ENCODE measurements at regions not wholly inside any gene's neighbourhood (a gene's known extent, or its start where the extent isn't known, plus 50 kb on each side); places are given as distances from the start of the nearest gene placed in this dataset.

DNA sequence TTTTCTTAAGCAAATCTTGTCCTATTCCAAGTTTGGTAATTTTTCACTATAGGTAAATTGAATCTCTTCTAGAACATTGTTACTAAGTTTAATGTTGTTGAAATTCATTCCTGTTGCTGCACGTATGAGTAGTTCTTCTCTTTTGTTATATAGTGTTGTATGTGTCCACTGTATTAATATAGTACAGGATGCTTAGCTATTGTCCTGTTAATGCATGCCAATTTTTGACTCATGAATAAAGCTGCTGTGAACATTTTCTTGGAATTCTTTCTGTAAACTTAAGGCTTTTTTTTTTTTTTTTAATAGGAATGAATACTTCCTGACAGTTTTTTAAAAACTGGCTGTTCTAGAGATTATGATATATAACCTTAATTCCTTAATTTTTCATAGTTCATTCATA is 326.9 kb downstream of the SLC4A3 start:
- no peak for DNase-seq (ENCODE audit: low read depth, low spot score)
- in situ Hi-C loops (cut with HindIII; ENCODE audit: low pct_unique_long_range_greater_than_20kb, low sequenced_read_pairs) = no loop called here

DNA sequence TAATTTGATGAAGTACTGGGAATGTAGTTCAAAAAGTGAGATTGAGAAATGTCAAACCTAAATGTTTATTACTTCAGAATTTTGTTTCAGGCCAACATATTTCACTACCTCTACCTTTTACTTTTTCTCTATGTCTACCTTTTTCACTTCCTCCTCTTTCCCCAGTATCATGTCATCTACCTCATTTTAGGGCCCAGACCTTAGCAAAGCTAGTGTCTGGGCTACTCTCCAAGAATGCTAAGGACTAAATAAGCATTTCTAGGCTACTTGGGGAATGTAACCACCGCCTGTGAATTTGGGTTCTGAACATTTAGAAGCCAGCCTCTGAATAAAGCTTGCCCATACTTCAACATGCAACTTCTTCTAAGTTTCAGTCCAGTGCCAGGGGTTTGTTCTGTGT is 330.4 kb downstream of the SLC4A3 start:
- no peak for DNase-seq (ENCODE audit: low read depth, low spot score)
- in situ Hi-C loops (cut with HindIII; ENCODE audit: low pct_unique_long_range_greater_than_20kb, low sequenced_read_pairs) = no loop called here

DNA sequence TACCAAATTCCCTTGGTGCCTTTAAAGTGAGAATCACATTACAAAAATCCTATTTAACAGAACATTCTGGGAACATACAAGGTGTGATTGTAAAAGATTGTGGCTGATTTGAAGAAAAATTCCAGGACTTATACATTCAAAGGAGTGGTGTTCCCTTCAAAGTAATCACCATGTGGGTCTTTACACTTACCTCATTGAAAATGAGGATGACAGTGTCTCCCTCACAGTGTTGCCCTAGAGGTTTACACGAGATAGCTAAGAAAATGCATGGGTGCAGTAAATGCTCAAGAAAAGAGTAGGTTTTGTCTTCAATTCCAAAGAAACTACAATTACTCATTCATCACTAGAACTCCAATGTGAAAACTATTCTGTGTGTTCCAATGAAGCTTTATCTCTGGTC is 331.5 kb downstream of the SLC4A3 start:
- DNase-seq (ENCODE audit: low read depth, low spot score) = peak; percentile 84
- in situ Hi-C loops (cut with HindIII; ENCODE audit: low pct_unique_long_range_greater_than_20kb, low sequenced_read_pairs) = no loop called here

DNA sequence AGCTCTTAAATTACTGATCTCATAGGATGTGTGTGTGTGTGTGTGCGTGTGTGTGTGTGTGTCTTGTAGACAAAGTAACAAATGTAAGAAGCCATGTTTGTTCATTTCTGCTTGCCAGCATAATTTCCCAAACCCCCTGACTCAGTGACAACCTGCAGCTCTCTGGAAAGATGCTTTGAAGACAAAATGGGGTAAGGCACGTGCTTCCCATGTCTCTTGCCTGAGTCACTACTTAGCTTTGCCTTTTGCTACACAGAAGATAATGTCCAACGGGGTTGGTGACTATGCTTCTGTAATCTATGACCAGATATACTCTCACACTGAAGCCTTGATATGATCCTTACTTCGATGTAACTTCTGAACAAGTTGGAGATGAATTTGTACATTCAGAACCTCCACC is 332.0 kb downstream of the SLC4A3 start:
- no peak for DNase-seq (ENCODE audit: low read depth, low spot score)

DNA sequence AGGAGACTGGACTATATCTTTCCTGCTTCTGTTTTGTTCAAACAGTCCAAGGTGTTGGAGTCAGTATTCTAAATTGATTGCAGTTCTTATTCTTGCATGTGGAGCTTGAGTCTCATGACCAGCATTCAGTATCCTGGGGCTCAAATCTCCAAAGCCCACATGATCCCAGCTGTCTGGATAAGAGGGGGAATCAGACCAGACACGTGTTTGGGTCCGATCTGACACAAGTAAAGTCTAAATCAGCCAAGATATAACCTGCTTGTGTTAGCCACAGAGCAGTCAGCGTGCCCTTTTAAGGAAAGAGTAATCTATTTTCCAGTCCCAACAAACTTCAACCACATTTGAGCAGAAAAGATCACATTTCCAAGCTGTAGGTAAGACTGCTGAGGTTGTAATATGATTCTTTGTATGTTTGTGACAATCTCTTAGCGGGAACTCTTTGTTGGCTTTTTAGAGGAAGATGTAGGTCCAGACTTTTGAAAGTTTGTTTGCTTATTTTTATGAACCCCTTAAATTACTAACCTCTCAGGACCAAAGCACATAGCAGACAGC is 334.6 kb downstream of the SLC4A3 start:
- in situ Hi-C loops (cut with HindIII; ENCODE audit: low pct_unique_long_range_greater_than_20kb, low sequenced_read_pairs) = no loop called here
- peak; percentile 14 for DNase-seq (ENCODE audit: low read depth, low spot score)

More for the DNA sequence above, 332.0 kb downstream of the SLC4A3 start:
- in situ Hi-C loops (cut with HindIII; ENCODE audit: low pct_unique_long_range_greater_than_20kb, low sequenced_read_pairs) = no loop called here

DNA sequence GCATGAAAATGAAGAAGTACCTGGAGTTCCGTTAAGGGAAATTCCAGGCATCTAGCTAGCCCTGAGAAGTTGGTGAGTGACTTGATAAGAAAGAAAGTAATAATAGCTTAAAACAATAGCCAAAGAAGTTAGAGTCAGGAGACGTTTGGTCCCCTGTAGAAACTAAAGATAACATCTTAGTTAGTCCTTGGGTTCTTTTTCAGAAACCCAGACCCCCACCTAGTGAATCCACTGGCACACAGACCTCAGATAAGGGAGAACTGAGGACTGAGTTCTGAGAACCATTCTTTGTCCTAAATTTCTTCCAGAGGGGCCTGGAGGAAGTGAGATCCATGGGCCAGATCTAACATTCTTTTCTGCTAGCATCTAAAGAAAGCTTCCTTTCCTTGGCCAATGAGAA is 335.4 kb downstream of the SLC4A3 start:
- no peak for DNase-seq (ENCODE audit: low read depth, low spot score)
- in situ Hi-C loops (cut with HindIII; ENCODE audit: low pct_unique_long_range_greater_than_20kb, low sequenced_read_pairs) = no loop called here

DNA sequence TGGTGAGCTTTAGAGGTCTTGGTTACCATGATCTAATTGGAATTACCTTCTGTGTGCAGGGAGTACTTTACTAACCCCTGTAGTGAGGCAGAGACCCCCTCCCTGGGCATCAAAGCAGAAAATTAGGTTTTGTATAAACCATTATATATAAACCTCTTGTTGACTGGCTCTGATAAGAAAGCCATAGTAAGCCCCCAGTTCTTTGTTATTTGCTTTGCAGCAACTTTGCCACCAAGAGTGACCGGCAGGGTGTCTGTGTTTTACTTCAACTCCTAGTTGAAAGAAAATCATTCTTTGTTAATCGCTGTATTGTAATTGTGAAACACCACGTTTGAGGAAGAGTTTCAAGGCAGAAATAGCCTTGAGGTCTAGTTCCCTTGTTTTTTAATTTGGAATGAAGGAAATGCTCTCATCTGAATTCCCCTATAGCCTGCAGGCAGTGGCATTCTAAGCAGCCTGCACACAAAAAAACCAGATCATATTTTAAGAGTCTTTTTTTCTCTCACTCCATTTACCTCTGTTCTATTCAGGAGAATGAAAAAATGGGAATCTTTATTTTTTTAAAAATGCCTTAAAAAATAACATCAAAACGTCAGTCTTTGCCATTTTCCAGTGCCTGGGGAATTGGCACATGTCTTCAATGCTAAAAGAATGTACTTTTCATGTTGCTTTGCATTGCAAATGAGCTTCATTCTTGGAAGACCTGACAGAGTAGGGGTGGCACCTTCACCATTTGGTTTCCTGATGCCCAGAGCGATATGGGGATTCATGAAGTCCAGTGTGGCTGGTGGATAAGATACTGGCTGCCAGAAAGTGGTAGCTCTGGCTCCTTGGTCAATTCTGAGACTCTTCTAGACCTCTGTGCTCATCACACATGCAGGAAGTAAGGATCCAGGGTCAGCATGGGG is 338.1 kb downstream of the SLC4A3 start:
- DNase-seq (ENCODE audit: low read depth, low spot score) = peak; percentile 76
- in situ Hi-C loops (cut with HindIII; ENCODE audit: low pct_unique_long_range_greater_than_20kb, low sequenced_read_pairs) = no loop called here

DNA sequence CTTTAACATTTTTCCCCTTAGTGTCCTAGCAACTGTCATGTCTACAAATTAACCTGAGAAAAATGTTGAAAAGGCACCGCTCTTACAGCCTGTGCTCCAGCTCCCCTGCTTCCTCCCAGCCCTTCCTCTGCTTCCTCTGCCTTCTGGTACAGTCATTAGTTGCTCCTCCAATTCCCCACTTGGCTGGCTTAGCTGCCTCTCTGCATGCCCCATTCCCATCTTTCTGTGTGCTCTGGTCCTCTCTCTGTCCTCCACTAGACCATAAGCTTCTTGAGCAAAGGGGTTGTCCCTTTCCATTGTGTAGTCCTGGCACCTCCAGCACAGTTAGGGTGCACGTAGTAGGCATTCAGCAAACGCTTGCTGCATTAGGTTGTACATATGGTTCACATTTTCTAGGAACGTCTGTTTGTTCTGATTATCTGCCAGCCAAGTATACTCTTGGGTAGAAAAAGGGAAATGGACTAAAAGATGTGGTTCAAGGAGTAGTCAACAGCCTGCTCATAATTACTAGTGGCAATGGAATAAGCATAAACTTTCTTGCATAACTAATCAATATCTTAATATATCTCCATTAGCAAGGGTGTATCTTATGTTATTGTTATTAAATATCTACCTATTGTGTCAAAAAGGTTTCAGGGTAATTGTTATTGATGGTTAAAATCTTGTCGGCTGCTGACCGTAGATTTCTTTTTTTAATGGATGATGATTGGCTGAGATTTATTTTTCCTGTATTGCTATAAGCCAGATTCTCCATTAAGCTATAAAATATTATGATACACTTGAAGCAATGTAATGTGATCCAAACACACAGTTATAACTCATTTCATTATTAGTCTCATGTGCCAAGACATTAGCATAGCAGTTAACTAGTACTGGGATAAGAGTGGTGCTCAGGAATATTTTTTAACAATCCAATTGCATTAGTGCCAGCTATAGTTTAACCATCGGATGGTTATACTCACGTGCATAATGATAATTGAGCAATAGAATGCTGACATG is 340.1 kb downstream of the SLC4A3 start:
- DNase-seq (ENCODE audit: low read depth, low spot score) = no peak
- in situ Hi-C loops (cut with HindIII; ENCODE audit: low pct_unique_long_range_greater_than_20kb, low sequenced_read_pairs) = no loop called here

DNA sequence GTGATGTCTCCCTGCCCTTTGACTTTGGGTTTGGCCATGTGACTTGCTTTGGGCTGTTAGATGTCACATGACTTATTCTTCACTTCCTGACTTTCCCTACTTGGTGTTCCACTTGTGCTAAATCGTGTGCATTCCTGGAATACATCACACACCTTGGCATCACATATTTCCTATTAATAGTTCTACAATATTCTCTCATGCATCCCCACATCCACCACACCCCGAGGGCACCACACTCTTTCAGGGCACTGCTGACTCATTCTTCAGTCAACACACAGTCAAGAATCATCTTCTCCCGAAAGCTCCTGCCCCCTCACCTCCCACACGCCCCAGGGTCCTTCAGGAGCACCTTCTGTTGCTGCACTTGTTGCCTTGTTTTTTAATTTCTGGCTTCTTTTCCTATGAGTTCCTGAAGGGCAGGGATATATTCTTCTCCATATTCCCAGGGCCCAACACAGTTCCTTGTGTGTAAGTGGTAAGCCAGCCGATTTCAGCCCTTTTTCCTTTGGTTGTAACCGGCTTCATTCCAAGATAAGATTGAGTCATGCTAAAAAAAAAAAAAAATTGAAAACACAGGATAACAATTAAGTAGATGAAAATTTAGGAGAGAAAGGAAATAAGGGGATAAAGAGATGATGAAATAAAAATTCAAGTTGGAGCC is 341.4 kb downstream of the SLC4A3 start:
- in situ Hi-C loops (cut with HindIII; ENCODE audit: low pct_unique_long_range_greater_than_20kb, low sequenced_read_pairs) = no loop called here
- peak; percentile 80 for DNase-seq (ENCODE audit: low read depth, low spot score)

DNA sequence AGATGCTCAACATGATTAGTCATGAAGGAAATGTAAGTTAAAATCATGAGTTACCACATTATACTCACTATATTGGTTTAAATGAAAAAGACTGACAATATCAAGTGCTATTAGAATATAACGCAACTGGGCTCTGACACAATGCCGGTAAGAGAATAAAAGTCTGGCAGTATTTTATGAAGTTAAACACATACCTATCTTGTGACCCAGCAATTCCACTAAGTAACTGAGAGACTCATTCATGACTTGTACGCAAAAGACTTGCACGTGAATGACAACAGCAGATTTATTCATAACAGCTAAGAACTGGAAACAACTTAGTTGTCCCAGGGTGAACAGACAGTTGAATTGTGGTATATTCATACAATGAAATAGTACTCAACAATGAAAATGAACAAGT is 342.1 kb downstream of the SLC4A3 start:
- in situ Hi-C loops (cut with HindIII; ENCODE audit: low pct_unique_long_range_greater_than_20kb, low sequenced_read_pairs) = no loop called here
- peak; percentile 98 for DNase-seq (ENCODE audit: low read depth, low spot score)

DNA sequence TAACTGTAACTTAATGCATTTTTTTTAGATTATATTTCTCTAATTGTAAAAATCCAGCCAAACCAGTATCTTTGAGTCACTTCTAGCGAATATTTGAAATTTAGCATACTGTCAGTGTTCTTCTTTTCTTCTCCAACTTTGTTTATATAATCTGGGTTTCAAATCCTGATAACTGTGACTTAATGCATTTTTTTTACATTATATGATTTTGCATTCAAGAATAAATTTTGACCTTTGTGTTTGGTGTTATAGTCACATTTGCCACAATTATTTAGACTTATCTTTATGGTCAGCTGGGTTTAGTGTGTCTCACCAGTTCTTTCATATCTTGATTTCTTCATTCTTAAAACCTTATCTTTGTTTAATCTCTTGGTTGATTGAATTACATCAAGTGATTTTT is 345.7 kb downstream of the SLC4A3 start:
- in situ Hi-C loops (cut with HindIII; ENCODE audit: low pct_unique_long_range_greater_than_20kb, low sequenced_read_pairs) = no loop called here

DNA sequence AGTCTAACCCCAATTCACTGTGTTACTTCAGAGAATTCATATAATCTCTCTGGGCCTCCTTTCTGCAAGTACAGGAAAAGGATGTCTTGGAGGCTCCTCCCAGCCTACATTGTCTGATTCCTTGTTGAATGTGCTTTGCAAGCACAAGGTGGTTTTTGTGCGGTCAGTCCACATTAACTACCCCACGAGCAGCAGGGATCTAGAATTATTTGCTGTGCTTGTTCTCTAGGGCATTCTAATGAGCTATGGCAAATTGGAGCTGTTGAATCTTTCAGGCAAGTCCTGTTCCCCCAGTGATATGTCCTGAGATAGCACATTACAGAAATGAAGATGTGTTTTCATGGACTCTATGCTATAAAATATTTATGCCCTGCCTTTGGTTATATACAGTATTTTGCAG is 349.4 kb downstream of the SLC4A3 start:
- in situ Hi-C loops (cut with HindIII; ENCODE audit: low pct_unique_long_range_greater_than_20kb, low sequenced_read_pairs) = no loop called here
- DNase-seq (ENCODE audit: low read depth, low spot score) = no peak

More for the DNA sequence above, 345.7 kb downstream of the SLC4A3 start:
- DNase-seq (ENCODE audit: low read depth, low spot score) = no peak

DNA sequence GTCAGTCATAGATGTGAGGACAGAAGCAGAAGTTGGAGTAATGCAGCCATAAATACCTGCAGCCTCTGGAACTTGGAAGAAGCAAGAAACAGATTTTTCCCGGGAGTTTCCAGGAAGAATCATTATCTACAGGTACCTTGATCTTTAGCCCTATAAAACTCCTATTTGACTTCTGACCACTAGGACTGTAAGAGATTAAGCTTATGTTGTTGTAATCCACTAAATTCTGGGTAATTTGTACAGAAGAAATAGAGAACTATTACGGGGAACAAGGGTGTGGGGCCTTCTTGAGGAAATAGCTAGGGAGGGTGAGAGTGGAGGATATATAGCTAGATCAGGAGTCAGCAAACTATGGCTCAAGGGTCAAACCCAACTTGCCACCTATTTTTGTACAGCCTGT is 353.2 kb downstream of the SLC4A3 start:
- DNase-seq (ENCODE audit: low read depth, low spot score) = no peak
- in situ Hi-C loops (cut with HindIII; ENCODE audit: low pct_unique_long_range_greater_than_20kb, low sequenced_read_pairs) = no loop called here

DNA sequence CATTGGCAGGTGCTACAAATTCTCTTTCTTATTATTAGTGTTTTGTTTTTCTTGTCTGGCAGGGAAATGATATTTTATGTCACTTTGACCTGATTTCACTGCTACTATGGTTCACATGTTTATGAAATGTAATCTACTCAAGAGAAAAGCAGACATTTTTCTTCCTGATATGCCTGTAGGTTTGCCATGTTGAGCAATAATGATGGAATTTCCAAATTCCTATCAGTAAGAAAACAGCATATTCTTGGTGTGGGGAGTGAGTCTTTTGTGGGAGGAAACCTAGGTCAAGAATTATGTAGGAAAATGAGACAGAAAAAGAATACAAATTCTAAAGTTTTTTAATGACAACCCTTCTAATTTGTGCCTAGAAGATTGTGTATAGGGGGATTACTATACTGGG is 356.4 kb downstream of the SLC4A3 start:
- in situ Hi-C loops (cut with HindIII; ENCODE audit: low pct_unique_long_range_greater_than_20kb, low sequenced_read_pairs) = no loop called here
- DNase-seq (ENCODE audit: low read depth, low spot score) = no peak

DNA sequence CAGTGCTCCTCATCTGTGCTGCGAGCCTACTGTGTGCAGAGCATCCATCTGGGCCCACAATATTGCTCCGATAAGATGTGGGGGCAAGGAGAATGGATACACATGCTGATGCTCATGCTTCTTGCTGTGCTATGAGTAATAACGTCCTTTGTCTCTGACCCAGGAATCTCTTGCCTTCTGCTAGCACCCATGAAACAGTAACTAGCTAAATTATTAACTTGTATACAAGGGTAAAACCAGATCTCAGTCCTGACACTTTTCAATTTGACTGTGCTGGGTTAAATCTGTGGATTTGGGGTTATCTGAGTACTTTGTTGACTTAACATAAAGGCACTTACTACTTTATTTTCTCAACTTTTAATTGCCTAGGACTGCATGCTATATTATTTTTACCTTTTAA is 357.6 kb downstream of the SLC4A3 start:
- no peak for DNase-seq (ENCODE audit: low read depth, low spot score)
- in situ Hi-C loops (cut with HindIII; ENCODE audit: low pct_unique_long_range_greater_than_20kb, low sequenced_read_pairs) = no loop called here

DNA sequence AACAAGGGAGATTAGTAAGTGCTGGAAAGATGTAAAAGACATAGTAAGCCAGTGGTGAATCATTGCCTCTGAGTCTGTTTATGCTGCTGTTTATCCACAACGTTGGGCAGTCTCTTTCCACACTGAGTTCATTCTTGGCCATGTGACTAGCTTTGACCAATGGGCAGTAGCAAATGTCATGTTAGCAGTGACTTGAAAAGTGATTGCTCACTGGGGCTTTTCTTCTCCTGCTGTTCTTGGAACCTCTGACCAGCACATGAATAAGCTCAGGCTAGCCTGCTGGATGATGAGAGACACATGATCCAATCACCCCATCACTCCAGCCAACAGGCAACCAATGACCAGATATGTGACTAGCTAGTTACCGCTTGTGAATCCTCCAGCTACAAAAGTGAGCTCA is 360.4 kb downstream of the SLC4A3 start:
- in situ Hi-C loops (cut with HindIII; ENCODE audit: low pct_unique_long_range_greater_than_20kb, low sequenced_read_pairs) = no loop called here
- peak; percentile 50 for DNase-seq (ENCODE audit: low read depth, low spot score)

DNA sequence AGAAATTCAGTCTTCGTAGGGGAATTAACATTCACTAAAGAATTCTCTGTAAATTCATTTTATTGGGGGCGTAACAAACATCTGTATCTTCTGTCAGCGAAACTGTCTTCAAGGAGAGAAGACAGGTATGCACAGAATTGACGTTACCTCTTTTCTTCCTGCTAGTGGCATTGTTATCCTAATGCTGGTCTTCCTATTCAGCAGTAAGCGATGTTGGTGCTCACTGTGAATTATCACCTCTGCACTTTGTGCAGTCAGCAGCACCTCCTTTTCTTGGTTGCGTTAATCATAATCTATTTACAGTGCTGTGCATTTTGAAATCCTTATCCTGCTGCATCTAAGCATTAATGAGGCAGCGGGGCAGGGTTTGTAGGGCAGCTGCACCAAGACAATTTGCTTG is 362.3 kb downstream of the SLC4A3 start:
- in situ Hi-C loops (cut with HindIII; ENCODE audit: low pct_unique_long_range_greater_than_20kb, low sequenced_read_pairs) = no loop called here
- DNase-seq (ENCODE audit: low read depth, low spot score) = no peak

DNA sequence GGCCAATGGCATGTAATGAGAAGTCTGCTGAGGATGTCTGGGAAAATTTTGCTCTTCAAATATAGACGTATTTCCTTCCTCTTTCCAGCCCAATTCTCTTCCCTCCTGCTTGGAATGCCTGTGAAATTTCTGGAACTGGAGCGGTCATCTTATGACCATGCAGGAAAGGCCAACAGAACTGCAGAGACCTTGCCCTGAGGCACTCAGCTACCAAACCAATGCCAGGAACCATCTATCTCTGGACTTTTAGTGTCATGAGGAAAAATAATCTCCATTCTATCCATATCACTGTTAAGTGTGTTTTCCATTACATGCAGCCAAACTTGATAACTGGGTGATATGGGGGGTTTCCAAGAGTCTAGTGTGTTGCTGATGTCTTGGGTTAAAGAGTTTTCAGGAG is 363.7 kb downstream of the SLC4A3 start:
- in situ Hi-C loops (cut with HindIII; ENCODE audit: low pct_unique_long_range_greater_than_20kb, low sequenced_read_pairs) = no loop called here
- no peak for DNase-seq (ENCODE audit: low read depth, low spot score)
